ENCODE measurements at regions not wholly inside any gene's neighbourhood (a gene's known extent, or its start where the extent isn't known, plus 50 kb on each side); places are given as distances from the start of the nearest gene placed in this dataset.

GRCh38 chr1:4411862-4412261, 242.5 kb upstream of the AJAP1 start:
- ChIA-PET CTCF (no interaction called here), POLR2A (interaction anchor here (0.7 kb wide), 1 partner anchor 345 kb away, joined by 5 read pairs; no protein-coding TSS in a partner anchor)
- Mint-ChIP-seq H3K9me3 (ENCODE audit: unreplicated experiment) (peaks cover 48% of the 10 kb centered on the region), H3K27me3 (ENCODE audit: insufficient read depth, unreplicated experiment) (no peaks in the 10 kb centered on the region), H3K36me3 (ENCODE audit: insufficient read depth, unreplicated experiment) (no peaks in the 10 kb centered on the region), H3K4me3 (ENCODE audit: unreplicated experiment) (no peak overlapping the region), H3K27ac (ENCODE audit: low read depth, unreplicated experiment) (no peak overlapping the region), H3K4me1 (ENCODE audit: insufficient read depth, unreplicated experiment) (no peaks in the 10 kb centered on the region)
- TF ChIP-seq CTCF (IDR thresholded peaks at IDR 0.05; ENCODE audit: unreplicated experiment), result no peak
- DNase-seq (ENCODE audit: unreplicated experiment), result no peak
- intact Hi-C loops (cut with micrococcal nuclease), result no loop called here
- no TSS peak for BruUV-seq (replicated peaks)

GRCh38 chr1:4415476-4415875, 238.9 kb upstream of the AJAP1 start:
- no peak for TF ChIP-seq CTCF (IDR thresholded peaks at IDR 0.05; ENCODE audit: unreplicated experiment)
- no TSS peak for BruUV-seq (replicated peaks)
- Mint-ChIP-seq H3K4me3 (ENCODE audit: unreplicated experiment) (no peak overlapping the region), H3K36me3 (ENCODE audit: insufficient read depth, unreplicated experiment) (no peaks in the 10 kb centered on the region), H3K27me3 (ENCODE audit: insufficient read depth, unreplicated experiment) (no peaks in the 10 kb centered on the region), H3K9me3 (ENCODE audit: unreplicated experiment) (peaks cover 62% of the 10 kb centered on the region), H3K27ac (ENCODE audit: low read depth, unreplicated experiment) (no peak overlapping the region), H3K4me1 (ENCODE audit: insufficient read depth, unreplicated experiment) (no peaks in the 10 kb centered on the region)
- POLR2A ChIA-PET, result interaction anchor here (0.6 kb wide), 1 partner anchor 450 kb away, joined by 3 read pairs; no protein-coding TSS in a partner anchor
- intact Hi-C loops (cut with micrococcal nuclease), result no loop called here
- CTCF ChIA-PET, result no interaction called here
- no peak for DNase-seq (ENCODE audit: unreplicated experiment)

DNA sequence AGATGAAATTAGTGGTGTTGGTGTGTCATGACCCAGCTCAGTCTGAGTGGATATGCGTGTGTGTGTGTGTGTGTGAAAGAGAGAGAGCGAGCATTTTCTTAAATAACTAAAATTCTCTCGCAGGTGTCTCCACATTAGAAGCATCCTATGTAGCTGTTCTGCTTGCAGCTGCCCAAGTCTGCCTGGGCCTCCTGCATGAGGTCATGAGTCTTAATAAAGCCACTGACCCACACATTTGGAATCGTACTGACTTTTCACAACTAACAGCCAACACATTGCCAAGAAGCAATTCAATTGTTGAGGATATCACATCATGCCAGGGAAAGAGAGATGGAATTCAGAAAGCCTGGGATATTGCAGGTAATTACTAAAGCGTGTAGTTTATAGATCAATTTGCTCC, 238.2 kb upstream of the AJAP1 start:
- no peak for TF ChIP-seq CTCF (IDR thresholded peaks at IDR 0.05; ENCODE audit: unreplicated experiment)
- Mint-ChIP-seq H3K36me3 (ENCODE audit: insufficient read depth, unreplicated experiment) (no peaks in the 10 kb centered on the region), H3K9me3 (ENCODE audit: unreplicated experiment) (peaks cover 61% of the 10 kb centered on the region), H3K27me3 (ENCODE audit: insufficient read depth, unreplicated experiment) (no peaks in the 10 kb centered on the region), H3K4me1 (ENCODE audit: insufficient read depth, unreplicated experiment) (no peaks in the 10 kb centered on the region), H3K27ac (ENCODE audit: low read depth, unreplicated experiment) (no peak overlapping the region), H3K4me3 (ENCODE audit: unreplicated experiment) (no peak overlapping the region)
- DNase-seq (ENCODE audit: unreplicated experiment), result no peak
- CTCF ChIA-PET, result no interaction called here
- BruUV-seq (replicated peaks), result no TSS peak
- intact Hi-C loops (cut with micrococcal nuclease), result no loop called here
- POLR2A ChIA-PET, result no interaction called here

DNA sequence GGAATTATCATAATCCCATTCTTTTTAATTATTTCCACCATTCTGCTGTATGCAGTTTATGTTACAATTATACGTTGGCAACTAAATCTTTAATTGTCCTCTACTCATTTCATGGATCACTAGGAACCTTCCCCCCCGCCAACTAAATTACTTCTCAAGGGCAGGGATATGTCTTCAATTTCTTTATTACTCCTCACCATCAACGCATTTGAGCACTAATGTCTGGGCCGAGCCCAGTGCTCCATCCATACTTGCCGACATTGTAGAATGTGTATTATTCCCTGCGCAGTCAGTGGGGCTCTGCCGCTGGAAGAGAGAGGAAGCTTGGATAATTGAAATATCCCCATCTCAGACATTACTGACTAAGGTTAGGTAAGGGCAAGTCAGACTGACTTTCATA, 236.4 kb upstream of the AJAP1 start:
- no peak overlapping the region for H3K4me3 Mint-ChIP-seq (ENCODE audit: unreplicated experiment)
- peaks cover 54% of the 10 kb centered on the region for H3K9me3 Mint-ChIP-seq (ENCODE audit: unreplicated experiment)
- CTCF ChIA-PET, result no interaction called here
- TF ChIP-seq CTCF (IDR thresholded peaks at IDR 0.05; ENCODE audit: unreplicated experiment), result no peak
- H3K27ac Mint-ChIP-seq (ENCODE audit: low read depth, unreplicated experiment), result no peak overlapping the region
- intact Hi-C loops (cut with micrococcal nuclease), result no loop called here
- no peaks in the 10 kb centered on the region for H3K36me3 Mint-ChIP-seq (ENCODE audit: insufficient read depth, unreplicated experiment)
- POLR2A ChIA-PET, result no interaction called here
- BruUV-seq (replicated peaks), result no TSS peak
- H3K4me1 Mint-ChIP-seq (ENCODE audit: insufficient read depth, unreplicated experiment), result no peaks in the 10 kb centered on the region
- no peaks in the 10 kb centered on the region for H3K27me3 Mint-ChIP-seq (ENCODE audit: insufficient read depth, unreplicated experiment)
- no peak for DNase-seq (ENCODE audit: unreplicated experiment)

Measured in MCF 10A (cell line).